NCI-H345 treated with DMSO at 0.1 percent for 48 hours (cell line): ENCODE measurements at regions not wholly inside any gene's neighbourhood (a gene's known extent, or its start where the extent isn't known, plus 50 kb on each side); places are given as distances from the start of the nearest gene placed in this dataset.

ENCODE experiments used
- DNase-seq: peaks from one replicate; lab custom pipeline; 2025; ENCODE audit not compliant: unreplicated experiment; lab: John Stamatoyannopoulos, UW

DNA sequence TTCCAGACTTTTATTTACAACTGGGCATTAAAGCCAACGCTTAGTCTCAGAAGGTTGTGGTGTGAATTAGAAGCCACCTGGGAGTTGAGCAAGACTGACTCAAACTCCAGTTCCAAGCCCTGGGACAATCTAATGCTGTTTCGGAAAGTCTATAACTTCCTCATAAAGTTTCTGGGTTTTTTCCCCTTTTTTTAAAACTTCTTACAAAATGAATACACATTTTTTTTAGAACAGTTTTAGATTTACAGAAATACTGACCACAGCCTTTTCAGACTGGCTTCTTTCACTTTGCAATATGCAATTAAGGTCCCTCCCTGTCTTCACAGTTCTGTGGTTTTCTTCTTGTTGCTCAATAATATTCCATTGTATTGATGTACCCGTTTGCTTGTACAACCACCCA is 115.9 kb upstream of the TWIST2 start:
- no peak for DNase-seq

DNA sequence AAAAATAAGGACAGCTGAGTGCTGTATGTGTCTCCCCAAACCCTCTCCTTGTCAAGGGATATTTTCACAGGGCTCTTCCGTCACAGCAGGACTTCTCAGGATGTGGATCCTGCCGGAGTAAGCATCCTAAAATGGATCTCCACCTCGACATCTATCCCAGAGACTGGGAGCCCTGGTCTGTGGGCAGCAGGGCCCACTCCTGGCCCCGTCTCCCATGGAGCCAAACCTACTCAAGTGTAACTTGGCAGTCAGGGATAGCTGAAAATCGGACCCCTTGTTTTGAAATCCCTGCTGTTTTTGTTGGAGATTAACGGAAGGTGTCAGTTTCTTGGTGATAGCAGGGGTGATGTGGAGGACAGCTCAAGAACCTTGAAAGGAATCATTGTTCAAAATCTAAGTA is 109.0 kb upstream of the TWIST2 start:
- no peak for DNase-seq

DNA sequence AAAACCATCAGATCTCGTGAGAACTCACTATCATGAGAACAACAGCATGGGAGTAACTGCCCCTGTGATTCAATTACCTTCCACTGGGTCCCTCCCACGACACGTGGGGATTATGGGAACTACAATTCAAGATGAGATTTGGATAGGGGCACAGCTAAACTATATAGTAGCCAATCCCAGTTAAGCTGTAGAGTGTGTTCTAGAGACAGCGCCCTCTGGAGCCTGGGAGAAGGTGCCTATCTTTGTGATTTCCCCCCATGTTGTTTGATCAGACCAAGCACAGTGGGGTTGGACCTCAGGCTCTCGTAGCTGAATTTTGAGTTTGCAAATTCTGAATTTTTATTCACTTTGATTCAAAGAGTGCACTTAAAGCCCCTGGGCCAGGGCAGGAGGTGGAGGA is 108.2 kb upstream of the TWIST2 start:
- DNase-seq: no peak

DNA sequence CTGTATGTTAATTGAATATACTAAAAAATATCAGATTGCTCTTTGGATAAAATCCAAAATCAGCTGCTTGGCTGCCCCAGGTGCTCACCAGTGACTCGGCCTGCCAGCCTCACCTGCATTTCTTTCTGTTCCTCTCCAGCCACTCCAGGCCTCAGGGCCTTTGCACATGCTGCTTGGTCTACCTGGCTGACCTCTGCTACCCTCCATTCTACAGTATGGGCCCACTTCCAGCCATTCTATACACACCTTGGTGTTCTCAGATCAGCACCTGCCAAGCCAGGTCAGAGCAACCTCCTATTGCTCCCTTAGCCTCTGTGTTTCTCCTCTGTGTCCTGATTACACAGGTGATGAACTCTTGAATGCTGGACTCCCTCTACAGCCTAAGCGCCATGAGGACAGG is 106.6 kb upstream of the TWIST2 start:
- DNase-seq: no peak

DNA sequence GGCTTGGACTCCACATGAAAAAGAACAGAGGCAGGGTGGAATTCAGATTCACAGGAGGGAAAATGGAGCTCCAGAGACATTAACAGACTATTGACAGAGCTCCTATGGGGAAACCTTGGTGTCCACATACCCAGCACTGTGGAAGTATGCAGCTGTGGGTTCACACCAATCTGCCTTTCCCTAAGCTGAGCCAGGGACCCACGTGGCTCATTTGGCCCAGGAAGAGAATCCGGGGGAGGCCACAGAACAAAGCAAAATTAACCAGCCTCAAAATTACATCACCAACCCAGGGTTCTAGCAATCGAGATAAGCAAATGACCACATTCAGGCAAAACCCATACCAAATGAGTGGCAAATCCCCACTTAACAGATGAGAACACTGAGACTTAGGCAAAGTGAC is 105.8 kb upstream of the TWIST2 start:
- DNase-seq: no peak

DNA sequence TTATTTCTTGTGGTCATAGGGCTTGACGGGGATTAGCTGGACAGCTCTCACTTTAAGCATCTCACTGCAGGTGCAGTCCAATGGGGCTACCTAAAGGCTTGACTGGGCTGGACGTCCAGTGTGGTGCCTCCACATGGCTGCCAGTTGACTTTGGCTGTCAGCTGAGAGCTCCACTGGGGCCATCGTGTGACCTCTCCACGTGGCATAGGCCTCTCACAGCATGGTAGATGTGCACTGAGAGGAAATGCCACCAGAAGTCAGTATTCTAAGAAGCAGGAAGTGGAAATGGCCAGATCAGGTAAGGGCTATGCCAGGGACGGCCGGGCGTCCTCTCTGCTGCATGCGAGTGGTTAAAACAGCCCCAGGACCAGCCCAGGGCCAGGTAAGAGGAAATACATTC is 105.2 kb upstream of the TWIST2 start:
- DNase-seq: no peak

DNA sequence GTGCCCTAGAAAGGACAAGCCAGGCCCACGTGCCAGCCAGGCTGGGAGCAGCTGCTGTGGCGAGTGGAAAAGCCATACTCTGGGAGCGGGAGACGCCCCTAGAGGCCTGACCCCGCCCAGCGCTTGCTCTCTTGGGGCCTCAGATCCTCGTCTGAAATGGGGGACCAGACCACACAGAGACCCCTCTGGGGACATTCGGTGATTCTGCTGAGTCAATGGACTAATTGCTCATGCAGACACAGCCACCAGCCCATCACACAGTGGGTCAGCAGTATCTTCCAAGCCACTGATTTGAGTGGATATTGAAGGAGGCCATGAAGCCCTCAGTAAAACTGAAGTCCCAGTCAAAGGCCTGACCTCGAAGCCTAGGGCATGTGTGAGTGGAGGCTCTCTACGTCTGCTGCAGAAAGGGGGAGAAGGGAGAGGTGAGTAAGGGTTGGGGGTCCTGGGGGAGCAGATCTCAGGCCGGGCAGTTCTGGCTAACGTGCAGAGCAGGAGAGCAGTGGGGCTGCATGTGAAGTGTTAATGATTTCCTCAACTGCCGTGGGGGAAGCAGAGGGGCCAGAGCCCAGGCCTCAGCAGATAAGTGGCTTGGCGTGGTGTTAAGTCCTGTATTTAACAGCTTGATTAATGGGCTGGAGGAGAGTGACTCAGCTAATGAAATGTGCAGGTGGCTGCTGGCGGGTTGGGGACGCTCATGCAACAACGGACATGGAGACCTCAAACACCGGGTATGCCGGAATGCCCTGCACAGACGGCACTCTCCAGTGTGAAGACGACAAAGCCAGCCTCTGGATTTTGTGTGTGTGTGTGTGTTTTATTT is 104.4 kb upstream of the TWIST2 start:
- DNase-seq: no peak

DNA sequence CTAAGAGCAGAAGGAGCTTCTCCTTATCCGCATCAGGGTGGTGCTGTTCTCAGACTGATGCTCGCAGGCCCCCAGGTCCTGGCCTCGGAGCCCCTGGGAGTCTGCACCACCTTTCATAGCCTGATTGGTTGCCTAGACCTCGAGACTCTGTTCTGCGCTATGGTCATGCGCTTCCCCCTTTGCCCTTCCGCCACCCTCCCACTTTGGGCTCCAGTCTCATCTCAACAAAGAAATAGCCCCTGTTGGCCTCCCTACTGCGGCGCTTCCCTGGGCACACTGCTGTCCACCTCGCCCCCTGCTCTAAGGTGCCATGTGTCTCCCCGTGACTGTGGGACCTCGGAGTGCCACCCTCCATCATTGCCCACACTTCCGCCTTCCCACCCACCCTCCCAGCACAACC is 102.9 kb upstream of the TWIST2 start:
- DNase-seq: no peak

DNA sequence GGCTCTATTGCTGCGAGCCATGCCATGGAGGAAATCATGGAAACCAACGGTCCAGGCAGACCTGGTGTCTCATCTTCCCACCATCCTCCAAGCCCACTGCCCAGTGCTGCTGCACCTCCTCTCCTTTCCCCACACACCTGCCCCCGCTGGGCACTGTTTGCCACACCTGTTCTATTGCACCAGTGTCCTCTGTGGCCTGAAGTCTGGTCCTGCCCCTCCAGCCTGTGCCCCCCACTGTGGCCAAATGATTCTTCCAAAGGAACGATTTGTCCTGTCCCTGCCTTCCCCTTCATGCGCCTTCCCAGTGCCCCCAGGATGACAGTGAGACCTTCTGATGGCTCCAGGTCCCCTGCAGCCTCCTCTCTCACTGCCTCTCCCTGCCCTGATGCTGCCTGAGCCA is 101.9 kb upstream of the TWIST2 start:
- DNase-seq: no peak

DNA sequence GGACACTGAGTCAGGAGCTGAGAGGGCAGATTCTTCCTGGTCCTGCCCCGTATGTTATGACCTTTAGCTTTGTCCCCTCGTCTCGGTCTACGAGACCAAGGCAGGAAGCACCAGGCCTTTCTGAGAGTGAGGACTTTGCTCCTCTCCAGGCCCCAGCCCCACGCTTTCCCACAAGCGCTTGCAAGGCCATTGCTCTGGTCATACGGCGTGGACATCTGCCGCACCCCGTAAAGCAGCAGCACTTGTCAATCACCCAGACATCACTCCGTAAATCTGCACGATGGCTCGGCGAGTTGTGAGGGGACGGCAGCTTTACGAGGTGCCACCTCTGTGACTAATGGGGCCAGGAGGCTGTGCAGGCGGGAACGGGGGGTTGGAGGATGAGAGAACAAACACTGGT is 100.8 kb upstream of the TWIST2 start:
- no peak for DNase-seq

DNA sequence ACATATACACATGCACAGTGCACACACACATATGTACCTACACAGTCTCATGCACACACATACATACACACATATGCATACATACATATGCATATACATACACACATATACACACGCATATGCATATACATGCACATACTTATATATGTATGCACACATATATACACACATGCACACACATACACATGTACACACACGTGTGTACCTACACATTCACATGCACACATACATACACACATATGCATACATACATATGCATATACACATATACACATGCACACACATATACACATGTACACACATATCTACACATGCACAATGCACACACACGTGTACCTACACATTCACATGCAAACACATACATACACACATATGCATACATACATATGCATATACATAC is 100.3 kb upstream of the TWIST2 start:
- no peak for DNase-seq

DNA sequence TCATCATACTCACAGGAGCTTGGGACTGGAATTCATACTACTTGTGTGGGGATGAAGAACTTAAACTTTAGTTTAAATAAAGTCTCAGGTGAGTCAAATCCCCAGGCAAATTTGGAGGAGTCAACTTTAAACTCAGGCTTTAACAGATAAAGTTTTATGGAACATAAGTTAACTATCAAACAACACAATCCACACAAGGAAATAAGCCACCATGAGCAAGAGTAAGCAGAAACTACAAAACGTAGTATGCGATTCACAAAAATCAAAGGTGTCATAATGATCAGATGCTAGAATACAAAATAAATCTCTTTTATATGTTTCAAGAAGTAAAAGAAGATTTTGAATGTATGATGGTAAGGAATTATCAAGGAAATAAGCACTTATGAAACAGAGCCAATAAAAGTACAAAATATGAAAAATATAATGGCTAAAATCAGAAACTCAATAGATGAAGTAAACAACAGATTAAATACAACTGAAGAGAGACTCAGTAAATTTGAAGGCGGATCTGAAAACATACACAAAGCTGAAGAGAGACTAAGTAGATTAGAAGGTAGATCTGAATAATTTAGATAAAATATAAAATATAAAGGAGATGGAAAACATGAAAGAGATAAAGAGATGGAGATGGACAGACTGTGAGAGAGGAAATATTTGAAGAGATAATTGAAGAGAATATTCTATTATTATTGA is 97.5 kb upstream of the TWIST2 start:
- no peak for DNase-seq

DNA sequence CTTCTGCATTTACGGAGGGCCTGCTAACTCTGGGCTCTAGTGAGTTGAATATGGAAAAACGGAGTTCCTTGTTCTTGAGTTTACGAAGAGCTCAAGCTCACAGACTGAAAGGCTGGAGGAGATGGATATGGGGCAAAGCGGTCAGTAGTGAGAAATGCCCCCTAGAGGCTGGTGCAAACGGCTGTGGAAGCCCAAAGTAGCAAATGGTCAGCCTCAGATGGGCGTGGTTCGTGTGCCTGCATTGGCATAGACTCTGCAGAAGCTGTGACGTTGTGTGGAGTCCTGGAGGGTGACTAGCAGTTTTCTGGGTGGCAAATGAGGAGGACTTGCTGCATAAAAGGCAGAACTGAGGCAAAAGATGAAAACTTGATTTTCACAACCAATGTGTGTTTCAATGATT is 93.6 kb upstream of the TWIST2 start:
- no peak for DNase-seq

DNA sequence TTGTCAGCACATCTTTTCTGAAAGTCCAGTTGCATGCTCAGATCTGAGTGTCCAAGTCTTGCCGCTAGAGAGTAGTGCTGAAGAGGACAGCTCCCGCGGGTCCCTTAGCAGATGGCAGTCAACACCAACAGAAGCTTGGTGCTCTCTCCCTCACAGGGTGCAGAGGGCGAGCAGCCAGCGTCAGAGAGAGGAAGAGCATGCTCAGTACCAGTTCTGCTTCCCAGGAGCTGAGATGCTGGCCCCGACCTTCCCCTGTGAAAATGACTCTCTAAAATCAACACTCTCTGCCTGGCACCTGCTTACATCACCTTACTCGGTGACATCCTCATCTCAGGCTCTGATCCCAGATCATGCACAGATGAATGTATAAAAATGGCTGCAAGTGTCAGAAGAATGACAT is 86.0 kb upstream of the TWIST2 start:
- DNase-seq: no peak

DNA sequence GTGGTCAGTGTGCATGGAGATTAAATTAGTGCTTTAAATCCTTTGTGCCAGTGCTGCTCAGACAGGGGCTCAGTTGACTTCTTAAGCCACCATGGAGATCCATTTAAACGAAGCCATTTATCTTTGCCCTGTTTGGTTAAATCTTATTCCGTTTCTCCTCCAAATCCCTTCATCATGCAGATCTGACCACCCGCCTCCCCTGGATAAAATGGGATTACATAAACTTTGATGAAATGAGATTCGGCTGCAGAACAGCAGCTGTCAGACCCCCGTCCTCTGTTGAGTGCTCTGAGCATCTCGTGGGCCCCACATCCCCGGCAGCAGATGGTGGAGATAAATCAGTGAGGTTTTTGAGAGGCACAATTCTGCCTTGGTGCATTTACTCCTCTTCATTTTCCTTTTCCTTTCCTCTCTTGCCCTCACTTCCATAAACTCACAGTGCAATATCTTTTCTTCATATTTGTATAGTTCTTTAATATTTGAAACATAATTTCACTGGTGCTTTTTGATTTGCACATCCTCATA is 84.4 kb upstream of the TWIST2 start:
- no peak for DNase-seq

DNA sequence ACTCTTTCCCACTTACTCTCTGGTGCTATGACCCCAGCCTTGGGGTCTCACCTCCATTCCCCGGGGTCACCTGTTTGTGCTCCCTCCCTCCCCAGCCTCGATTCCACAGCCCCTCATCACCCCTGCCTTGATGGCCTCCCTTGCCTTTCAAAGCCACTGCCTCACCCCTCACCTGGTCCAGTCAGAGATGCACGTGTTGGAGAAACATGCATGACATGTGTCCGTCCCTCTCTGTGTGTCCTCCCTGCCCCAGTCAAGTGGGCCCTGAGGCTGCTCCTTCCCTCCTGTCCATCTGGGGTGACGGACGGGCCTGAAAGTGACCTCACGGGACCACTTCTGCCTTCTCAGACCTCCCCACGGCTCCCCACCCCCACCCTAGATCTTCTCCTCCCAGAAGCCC is 82.3 kb upstream of the TWIST2 start:
- no peak for DNase-seq

DNA sequence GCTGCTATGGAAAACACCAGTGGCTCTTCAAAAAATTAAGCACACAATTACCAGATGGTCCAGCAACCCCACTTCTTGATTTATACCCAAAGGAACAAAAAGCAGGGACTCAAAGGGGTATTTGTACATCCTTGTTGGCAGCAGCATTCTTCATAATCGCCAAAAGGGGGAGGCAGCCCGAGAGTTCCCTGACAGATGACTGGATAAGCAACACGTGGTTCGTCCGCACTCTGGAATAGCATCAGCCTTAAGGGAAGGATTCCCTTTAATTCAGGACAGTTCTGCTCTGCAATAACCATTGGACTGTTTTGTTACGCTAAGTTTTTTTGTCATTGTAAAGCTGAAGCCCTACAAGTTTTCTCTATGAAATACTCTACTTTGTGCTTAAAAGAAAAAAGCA is 76.7 kb upstream of the TWIST2 start:
- DNase-seq: no peak

DNA sequence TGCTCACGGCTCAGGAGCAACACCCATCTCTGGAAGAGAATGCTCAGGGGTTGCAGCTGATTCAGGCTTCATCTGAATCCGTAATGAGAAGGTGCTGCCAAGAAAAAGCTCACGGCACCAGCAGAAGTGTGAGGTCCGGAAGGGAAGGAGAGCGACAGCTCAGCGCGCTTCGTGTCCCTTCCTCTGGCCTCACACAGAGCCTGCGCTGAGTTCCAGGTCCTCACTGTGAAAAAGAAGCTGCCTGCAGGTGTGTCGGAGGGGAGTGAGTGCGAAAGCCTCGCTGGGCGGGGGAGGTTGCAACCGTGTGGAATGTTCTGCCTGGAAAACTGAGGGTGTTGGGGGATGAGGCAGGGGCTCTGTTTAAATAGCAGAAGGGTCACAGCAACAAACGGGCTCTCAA is 76.2 kb upstream of the TWIST2 start:
- no peak for DNase-seq

DNA sequence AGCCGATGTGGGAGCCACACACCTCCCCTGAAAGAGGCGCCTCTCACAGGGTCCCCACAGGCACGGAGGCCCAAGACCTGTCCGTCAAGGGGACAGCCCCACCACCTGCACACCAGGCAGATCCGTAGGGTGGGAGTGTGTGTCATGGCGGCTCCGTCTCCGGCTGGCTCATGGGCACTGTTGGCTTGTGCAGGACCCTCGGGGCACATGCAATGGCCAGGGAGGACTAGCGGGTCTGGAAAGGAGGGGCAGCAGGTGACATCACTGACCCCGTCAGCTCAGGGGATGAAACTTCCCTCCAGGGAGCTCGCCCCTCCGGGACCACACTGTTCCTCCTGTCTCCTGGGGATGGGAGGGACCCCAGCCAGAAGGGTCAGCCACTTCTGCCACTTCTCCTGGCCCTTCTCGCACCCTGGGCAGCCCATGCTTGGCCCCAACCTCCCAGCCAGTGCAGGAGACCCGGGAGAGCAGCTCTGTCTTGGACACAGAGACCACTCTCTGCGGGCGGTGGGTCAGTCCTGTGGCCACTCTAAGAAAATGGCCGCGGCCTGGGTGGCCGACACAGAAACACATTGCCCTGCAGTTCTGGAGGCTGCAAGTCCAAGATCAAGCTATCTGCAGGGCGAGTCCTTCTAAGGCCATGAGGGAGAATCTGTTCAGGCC is 75.1 kb upstream of the TWIST2 start:
- DNase-seq: no peak

DNA sequence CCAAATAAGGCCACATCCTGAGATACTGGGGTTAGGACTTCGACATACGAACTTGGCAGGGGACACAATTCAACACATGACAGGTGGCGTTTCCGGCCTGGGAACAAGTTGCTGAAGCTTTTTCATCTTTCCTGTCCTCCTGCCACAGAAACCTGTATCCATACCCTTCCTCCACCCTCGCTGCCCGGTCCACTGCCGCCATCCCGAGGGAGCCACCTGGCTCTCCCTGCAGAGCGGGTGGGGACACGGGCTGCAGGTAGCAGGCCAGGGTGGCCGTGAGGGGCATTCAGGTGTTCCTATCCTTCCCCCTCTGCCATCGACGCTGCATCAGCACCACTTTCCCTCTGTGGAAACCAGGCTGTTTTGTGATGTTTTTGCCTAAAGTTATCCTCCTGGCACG is 74.4 kb upstream of the TWIST2 start:
- no peak for DNase-seq

DNA sequence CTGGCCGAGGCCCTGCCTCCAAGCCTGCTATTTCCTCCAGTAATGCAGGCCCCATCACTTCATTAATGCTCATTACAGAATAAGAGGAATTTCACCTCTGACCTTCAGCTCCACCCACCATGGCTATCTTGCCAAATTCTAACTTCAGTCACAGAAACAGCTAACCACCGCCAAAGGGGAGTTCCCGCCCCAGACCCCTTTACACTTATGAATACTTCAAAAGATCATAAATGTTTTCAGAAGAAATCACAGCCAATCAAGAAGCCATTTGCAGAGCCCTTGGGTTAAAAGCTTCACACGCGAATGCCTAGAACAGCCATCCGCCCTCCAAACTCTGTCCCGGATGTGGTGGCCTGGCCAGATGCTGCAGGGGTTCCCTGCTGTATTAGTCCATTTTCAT is 73.8 kb upstream of the TWIST2 start:
- DNase-seq: no peak

DNA sequence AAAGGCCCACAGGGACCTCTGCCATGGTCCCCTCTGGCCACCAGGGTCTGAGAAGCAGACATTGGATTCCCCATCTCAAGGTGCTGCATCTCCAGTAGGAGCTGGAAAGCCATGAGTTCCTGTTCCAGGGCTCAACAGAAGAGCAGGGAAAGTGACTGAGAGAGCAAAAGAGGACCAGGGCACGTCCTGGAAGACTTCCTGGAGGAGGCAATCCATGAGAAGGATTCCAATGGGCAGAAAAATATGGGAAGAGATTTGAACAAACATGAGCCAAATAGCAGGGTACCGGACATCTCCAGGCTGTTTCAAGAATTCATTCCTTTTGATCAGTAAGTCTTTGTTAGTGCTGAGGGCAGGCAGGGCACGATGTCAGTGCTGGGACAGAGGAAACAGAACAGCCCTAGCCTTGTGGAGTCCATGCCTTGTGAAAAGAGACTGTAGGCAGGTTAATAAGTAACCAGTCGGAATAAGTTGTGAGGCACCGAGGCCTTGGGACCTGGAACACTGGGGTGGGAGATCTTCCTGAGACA is 72.8 kb upstream of the TWIST2 start:
- no peak for DNase-seq
